ENCODE measurements at regions not wholly inside any gene's neighbourhood (a gene's known extent, or its start where the extent isn't known, plus 50 kb on each side); places are given as distances from the start of the nearest gene placed in this dataset.
"Not testable (repeated sequence)": the region's sequence is repeated elsewhere in the genome, so short reads cannot be mapped to it uniquely, and the experiment has no call there.

- DNase-seq (ENCODE audit: low read depth) = no peak
Measured at GRCh38 chr10:3574451-3574850, 210.6 kb downstream of the KLF6 start.

- DNase-seq (ENCODE audit: low read depth) = no peak
Measured at GRCh38 chr10:3573498-3573897, 211.5 kb downstream of the KLF6 start.

GRCh38 chr10:3571310-3571825 is 213.6 kb downstream of the KLF6 start:
- DNase-seq (ENCODE audit: low read depth) = no peak

DNA sequence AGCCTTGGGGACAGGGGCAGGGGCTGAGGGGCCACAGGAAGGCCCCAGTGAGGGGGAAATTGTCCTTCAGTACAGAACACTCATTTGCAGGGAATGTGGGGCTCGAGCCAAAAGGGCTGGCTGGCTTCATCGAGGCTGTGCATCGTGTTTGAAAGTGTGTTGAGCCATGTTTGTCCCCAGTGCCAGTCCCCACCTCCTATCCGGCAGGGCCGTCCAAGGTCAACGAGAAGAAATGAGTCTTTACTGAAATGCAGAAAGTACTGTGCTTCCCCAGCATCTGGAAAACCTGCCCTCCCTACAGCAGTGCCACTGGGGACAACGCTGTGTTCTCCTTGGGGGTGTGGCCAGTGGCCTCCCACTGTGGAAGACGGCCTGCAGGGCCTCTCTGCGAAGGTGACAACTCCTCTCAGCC is 214.1 kb downstream of the KLF6 start:
- DNase-seq (ENCODE audit: low read depth) = no peak

- no peak for DNase-seq (ENCODE audit: low read depth)
Measured at GRCh38 chr10:3570131-3570729, 214.8 kb downstream of the KLF6 start.

DNA sequence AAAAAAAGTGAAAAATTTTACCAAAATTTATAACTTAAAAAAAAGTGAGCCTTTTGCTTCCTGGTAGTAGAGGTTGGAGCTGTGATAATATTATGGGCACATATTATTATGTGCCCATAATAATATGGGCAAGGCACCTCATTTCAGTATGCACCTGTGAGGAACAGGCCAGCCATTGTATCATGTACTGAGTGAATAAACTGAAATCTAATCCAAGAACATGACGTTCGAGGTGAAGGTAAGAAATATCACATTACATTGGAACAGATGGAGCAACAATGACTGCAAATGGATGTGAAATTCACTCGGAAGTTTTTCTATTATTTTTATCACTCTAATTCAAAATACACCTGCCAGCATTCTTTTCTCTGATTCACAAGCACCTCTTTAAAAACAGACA is 216.0 kb downstream of the KLF6 start:
- DNase-seq (ENCODE audit: low read depth) = no peak

DNA sequence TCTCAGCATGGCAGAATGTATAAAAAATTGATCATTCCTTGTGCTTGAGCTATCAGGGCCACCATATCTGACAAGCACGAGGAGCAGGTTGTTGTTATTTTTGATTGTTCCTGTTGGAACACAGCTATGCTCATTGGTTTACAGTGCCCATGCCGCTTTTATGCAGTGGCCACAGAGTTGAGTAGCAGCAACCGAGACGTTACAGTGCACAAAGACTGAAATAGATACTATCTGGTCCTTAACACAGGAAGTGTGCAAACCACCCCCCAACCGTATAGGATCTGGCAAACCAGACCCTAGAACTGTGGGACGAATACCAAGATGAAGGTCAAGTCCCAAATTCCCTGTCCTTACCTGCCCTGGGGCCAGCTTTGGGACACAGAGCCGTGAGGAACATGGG is 216.6 kb downstream of the KLF6 start:
- DNase-seq (ENCODE audit: low read depth) = no peak

DNA sequence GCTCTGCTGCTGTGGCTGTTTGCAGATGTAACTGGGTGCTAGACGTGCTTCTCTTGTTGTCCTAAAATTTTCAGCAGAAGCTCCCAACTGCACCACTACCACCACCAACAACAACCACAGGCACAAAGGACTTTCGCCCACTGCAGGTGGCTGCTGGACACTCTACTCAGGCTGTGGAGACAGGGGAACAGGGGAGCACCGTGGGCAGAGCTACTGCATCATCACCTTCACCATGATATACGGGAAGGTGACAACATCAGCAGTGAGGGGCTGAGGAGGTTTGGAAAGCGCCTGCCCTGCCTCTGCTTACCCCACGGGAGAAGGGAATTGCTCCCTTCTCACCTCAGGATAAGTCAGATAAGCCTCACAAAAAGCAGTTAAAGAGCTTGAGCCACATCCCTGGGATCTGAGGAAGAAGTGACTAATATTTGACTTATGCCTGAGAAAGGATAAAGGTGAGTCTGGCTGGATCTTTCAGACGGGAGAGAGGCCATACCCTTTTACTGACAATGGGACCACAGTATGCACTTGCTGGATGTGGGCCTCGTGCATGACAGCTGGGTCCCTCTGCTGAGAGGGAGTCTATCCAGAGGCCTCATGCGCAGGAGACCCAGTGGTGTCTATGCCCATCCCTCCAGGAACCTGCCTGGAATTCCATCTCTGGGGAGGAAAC is 217.6 kb downstream of the KLF6 start:
- DNase-seq (ENCODE audit: low read depth) = no peak

DNA sequence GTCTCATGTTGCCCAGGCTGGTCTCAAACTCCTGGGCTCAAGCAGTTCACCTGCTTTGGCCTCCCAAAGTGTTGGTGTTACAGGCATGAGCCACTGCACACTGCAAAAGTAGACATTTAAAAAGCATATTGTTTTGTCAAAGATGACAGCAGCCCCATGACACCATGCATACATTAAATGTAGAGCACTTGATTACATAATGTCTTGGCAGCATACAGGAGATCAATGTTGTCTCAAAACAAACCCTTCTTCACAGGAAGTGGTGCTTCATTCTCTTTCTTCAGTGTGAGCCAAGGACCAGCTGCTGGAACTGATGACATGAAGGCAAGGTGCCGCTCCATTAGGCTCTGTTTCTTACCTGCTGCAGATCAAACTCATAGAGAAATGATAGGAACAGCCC is 218.4 kb downstream of the KLF6 start:
- DNase-seq (ENCODE audit: low read depth) = no peak

DNA sequence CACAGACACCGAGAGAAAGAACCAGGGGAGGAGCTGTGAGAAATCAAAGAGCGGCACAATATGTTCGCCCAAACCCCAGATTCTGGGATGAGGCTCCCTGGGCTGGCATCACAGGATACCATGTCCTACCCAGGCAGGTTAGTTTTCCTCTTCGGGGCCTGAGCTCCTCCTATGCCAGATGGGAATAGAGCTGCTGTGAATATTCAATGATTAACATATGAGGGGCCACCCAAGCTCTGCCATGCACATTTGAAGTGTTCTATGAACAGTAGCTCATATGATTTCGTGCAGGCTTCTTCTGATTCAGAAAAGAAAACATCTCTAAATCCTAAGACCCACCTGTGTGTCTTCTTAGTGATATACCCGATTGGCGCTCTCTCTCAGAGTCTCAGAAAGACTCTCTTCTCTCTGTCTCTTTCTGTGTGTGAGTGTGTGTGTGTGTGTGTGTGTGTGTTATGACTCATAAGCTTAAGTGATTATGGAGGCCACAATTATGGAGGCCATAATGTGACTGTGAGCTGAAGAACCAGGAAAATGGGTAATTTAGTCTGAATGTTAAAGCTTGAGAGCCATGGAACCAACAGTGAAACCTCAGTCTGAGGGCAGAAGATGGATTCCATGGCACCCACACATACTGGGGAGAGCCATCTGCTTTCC is 220.5 kb downstream of the KLF6 start:
- no peak for DNase-seq (ENCODE audit: low read depth)

DNA sequence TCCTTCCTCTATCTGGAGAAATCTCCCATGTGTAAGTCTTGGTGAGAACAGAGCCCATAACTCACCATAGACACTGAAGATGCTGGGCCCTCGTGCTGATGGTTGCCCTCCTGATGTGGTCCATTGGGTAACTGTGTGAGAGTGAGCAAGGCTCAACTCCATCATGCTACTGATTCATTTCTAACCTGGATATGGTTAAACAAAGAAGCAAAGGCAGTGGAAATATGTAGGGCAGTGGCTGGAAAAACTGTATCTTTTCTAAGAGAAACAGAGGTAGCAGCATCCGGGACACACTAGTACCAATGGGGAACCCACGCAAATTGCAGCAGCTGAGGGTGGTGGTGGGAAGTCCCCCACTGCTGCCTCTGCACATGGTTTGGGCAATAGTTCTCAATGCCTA is 221.7 kb downstream of the KLF6 start:
- DNase-seq (ENCODE audit: low read depth) = peak; percentile 28

GRCh38 chr10:3560628-3561027 is 224.4 kb downstream of the KLF6 start:
- not testable (repeated sequence) for DNase-seq (ENCODE audit: low read depth)

- DNase-seq (ENCODE audit: low read depth) = no peak
Measured at GRCh38 chr10:3559527-3559926, 225.5 kb downstream of the KLF6 start.

- DNase-seq (ENCODE audit: low read depth) = no peak
Measured at GRCh38 chr10:3559011-3559410, 226.0 kb downstream of the KLF6 start.

DNA sequence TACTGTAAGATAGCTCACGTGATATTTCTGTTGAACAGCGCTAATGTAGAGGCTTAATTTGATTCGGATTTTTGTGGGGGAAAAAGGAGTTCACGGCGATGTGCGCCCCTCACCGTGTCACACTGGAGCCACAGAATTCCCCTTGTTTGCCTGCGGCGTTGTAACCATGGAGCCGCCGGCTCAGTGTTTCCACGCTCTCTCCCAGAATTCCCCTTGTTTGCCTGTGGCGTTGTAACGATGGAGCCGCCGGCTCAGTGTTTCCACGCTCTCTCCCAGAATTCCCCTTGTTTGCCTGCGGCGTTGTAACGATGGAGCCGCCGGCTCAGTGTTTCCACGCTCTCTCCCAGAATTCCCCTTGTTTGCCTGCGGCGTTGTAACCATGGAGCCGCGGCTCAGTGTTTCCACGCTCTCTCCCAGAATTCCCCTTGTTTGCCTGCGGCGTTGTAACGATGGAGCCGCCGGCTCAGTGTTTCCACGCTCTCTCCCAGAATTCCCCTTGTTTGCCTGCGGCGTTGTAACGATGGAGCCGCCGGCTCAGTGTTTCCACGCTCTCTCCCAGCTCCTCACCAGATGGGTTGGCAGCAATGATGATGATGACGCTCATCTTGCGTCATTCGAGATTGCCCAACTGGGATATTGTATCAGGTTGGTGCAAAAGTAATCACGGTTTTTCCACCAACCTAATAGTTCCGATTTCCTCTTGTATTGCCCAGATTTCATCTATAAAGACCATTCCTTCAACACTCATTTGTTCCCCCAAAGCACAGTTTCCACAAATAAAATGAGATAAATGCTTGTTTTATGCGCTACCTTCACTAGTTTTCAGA is 228.6 kb downstream of the KLF6 start:
- not testable (repeated sequence) for DNase-seq (ENCODE audit: low read depth)

DNA sequence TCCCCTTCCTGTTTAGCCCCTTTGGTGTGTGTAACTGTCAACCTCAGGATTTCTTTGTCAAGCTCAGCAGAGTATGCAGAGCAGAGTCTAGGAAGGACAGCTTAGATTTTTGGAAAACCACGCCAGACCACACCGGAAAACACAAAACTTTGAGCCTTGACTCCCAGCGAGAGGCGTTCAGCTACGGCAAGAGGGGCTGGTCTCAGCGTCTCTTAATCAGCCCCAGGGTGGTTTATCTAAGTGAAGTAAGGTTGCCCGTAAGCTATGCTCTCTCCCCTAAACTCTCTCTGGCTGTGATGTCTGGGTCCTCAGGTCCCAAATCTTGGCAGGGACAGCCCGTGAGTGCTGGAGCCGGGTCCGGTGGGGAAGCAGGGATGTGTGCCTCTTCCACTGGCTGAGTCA is 230.9 kb downstream of the KLF6 start:
- no peak for DNase-seq (ENCODE audit: low read depth)

GRCh38 chr10:3552281-3552680 is 232.7 kb downstream of the KLF6 start:
- no peak for DNase-seq (ENCODE audit: low read depth)

DNA sequence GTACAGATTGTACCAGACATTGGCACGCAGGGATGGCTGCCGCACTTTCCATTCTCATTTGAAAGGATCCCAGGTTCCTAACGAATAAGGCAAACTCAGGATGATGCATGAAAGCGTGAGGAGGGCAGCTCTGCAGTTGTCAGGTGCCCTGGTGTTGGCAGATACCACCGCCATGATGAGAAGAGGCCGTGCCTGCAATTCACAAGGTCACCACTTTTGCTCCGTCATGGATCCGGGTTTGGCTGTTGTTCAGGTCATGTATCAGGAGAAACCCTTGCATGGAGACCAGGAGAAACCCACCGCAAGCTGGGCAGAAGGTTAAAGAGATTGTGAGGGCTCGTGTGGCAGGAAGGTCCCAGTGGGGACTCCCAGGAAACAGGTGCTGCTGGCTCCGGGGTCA is 233.2 kb downstream of the KLF6 start:
- no peak for DNase-seq (ENCODE audit: low read depth)

DNA sequence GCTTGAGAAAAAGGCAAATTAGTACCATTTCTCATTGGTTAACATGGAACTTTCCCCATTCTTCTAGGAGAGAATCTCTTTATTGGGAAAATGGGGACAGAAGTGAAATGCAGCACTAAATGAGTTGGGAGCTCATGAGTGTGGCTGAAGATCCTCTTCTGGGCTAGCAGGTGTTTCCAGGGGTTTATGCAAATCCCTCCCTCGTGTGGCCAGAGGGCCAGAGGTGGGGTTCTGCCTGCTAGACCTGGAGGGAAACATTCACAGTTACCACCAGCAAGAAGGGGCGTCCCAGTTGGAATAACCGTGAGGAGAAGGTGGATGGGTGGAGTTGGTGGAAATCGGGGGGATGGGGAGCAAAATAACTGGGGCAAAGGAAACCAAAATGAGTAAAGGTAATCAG is 235.9 kb downstream of the KLF6 start:
- DNase-seq (ENCODE audit: low read depth) = no peak

DNA sequence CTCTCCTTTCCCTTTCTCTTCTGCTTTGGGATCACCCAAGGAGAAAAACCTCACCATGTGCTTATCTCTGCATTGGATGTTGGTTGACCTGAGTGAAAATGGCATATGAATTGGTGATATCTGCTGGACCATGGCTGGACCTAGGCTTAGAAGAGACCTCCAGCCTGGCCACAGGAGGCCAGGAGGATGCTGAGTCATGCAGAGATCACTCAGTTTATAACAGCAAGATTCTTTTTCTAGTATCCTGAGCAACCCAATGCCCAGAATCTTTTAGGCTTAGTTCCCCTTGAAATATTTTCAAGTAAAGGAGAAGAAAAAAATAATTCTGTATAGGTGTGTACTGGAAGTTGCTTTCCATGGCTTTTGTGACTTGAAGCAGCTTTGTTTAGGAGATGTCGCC is 236.3 kb downstream of the KLF6 start:
- DNase-seq (ENCODE audit: low read depth) = no peak

DNA sequence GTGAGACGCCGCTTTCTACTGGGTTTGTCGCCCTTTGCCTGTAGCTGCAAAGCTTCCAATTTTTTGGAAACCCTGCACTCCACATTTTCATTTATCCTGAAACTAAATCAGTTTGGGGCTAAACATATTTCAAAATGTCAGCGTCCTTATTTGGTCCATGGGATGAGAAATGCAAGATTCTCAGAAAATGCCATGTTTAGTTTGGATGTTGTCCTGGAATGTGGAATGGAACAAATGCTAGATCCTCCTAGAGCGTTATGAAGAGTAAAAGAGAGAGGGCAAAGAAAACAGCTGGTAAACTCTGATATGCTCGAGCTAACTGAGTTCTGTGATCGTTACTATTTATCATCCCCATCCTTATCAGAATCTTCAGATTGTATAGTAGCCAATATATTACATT is 236.9 kb downstream of the KLF6 start:
- no peak for DNase-seq (ENCODE audit: low read depth)

DNA sequence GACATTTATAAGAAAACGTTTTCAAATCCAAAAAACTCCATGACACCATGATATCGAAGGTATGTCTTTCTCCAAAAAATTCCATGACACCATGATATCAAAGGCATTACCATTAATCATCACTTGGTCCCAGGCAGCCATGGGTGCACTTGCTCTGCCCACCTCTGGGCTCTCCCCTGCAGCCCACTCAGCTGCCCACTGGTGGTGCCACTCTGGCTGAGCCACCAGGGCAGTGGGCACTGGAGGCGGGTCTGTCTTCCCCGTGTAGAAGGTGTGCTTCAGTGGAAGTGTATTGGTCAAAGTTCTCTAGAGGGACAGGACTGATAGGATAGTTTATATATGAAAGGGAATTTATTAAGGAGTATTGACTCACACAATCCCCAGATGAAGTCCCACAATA is 240.4 kb downstream of the KLF6 start:
- DNase-seq (ENCODE audit: low read depth) = no peak

- no peak for DNase-seq (ENCODE audit: low read depth)
Measured at GRCh38 chr10:3542185-3542611, 242.8 kb downstream of the KLF6 start.

All from activated T-cell treated with anti-CD3 and anti-CD28 coated beads for 48 hours (primary cell).